NCI-H524 (cell line): ENCODE measurements at regions not wholly inside any gene's neighbourhood (a gene's known extent, or its start where the extent isn't known, plus 50 kb on each side); places are given as distances from the start of the nearest gene placed in this dataset.
"Not testable (repeated sequence)": the region's sequence is repeated elsewhere in the genome, so short reads cannot be mapped to it uniquely, and the experiment has no call there.

Experiments used
- DNase-seq, 2 experiments: peaks; one replicate each; lab custom pipeline; 2025; lab: John Stamatoyannopoulos, UW

- not testable (repeated sequence) for DNase-seq
These were observed 98.1 kb upstream of the GPR39 start for GRCh38 chr2:132318481-132318880.

GRCh38 chr2:132324005-132324404 lies 92.6 kb upstream of the GPR39 start:
- peak in 1 of 2 experiments; percentile 58 for DNase-seq

GRCh38 chr2:132332345-132333033 lies 84.1 kb upstream of the GPR39 start:
- not testable (repeated sequence) for DNase-seq

- DNase-seq, result not testable (repeated sequence)
These were observed 79.5 kb upstream of the GPR39 start for GRCh38 chr2:132337135-132337534.

- DNase-seq, result not testable (repeated sequence)
These were observed 78.8 kb upstream of the GPR39 start for GRCh38 chr2:132337844-132338243.

DNA sequence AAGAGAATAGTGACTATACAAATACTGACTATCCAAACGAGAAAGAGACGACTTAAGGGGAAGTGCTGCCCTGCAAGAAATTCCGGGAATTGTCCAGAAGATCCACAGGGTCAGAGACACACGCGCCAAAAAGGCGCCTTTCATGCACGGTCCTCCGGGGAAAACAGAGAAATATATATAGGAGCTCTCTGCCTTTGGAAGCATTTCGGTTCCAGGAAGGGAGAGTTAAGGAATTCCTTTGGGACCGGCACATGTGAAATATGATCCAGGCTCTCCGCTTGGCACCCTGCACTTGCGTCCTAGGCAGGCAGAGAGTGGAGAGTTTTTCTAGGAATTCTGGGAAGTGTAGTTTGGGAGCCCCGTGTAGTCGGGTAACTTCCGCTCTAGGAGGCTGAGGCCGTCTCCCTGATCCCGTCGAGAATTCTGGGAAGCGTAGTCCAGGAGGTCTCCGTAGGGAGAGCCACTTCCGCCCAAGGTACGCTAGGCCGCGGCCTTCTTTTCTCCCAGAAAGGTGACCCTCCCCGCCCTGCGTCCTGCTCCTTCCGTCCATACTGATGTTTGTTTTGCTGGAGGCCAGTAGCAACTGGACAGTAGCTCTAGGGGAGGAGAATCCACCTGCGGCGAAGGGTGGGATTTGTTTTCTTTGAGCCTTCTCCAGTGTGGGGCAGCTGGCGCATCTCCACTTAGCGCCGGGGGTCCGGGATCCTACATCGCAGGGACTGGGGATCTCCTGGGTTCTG lies 69.4 kb upstream of the GPR39 start:
- peak; percentile 68 to 83 for DNase-seq

- peak; percentile 31 to 68 for DNase-seq
These were observed 67.4 kb upstream of the GPR39 start for GRCh38 chr2:132349092-132349687.

- DNase-seq, result not testable (repeated sequence)
These were observed 64.9 kb upstream of the GPR39 start for GRCh38 chr2:132351668-132352067.

- DNase-seq, result peak; percentile 67 to 91
These were observed 64.1 kb upstream of the GPR39 start for GRCh38 chr2:132352481-132353001.

GRCh38 chr2:132353380-132353779 lies 63.2 kb upstream of the GPR39 start:
- not testable (repeated sequence) for DNase-seq

- not testable (repeated sequence) for DNase-seq
These were observed 55.6 kb upstream of the GPR39 start for GRCh38 chr2:132360964-132361363.

- not testable (repeated sequence) for DNase-seq
These were observed 55.1 kb upstream of the GPR39 start for GRCh38 chr2:132361498-132361897.

DNA sequence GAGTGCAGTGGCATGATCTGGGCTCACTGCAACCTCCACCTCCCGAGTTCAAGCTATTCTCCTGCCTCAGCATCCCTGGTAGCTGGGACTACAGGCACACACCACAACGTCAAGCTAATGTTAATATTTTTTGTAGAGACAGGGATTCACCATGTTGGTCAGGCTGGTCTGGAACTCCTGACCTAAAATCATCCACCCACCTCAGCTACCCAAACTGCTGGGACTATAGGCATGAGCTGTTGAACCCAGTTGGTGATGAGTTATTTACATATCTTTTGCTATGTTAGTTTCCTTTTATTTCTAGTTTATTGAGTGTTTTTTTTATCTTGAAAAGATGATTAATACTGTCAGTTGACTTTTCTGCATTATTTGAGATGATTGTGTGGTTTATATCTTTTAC lies 53.3 kb upstream of the GPR39 start:
- not testable (repeated sequence) for DNase-seq

DNA sequence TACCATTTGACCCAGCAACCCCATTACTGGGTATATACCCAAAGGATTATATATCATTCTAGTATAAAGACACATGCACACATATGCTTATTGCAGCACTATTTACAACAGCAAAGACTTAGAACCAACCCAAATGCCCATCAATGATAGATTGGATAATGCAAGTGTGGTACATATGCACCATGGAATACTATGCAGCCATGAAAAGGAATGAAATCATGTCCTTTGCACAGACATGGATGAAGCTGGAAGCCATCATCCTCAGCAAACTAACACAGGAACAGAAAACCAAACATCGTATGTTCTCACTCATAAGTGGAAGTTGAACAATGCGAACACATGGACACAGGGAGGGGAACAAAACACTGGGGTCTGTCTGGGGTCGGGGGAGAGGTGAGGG lies 50.6 kb upstream of the GPR39 start:
- DNase-seq, result not testable (repeated sequence)

- no peak for DNase-seq
These were observed 50.0 kb upstream of the GPR39 start for GRCh38 chr2:132366421-132367180.
